ENCODE measurements at regions not wholly inside any gene's neighbourhood (a gene's known extent, or its start where the extent isn't known, plus 50 kb on each side); places are given as distances from the start of the nearest gene placed in this dataset.

DNA sequence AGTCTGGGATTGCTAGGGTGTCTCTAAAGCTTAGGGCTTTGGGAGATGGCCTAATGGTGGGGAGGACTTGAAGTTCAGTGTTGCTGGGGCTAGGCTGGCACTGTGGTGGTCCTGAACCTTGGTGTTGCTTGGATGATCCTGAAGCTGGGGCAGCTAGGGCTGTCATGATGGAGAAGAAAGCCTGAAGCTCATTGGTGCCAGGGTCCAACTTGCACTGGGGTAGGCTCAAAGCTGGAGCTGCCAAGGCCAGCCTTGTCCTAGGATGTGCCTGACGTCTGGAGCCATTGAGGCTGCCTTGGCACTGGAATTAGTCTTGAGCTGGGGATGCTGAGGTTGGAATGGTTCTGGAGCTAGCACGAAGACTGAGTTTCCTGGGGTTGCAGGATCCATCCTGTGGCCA lies 61.0 kb upstream of the NLRP2B start:
- POLR2A ChIA-PET, result no interaction called here

DNA sequence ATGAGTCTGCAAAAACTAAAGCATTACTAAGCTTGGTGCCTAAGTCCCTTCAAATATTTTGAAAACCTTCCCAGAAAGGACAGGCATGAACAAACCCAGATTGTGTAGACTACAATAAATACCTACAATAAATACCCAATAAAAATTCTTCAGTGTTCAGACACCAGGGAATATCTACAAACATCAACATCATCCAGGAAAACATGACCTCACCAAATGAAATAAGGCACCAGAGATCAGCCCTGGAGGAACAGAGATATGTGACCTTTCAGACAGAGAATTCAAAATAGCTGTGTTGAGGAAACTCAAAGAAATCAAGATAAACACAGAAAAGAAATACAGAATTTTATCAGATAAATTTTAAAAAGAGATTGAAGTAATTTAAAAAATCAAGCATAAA lies 57.8 kb upstream of the NLRP2B start:
- H3K4me3 ChIP-seq (ENCODE audit: low read length), result no peak overlapping the region
- Mint-ChIP-seq H3K9me3 (peaks cover 0 to 2% (median 0%) of the 10 kb centered on the region in 5 donors), H3K4me3 (no peak overlapping the region), H3K27me3 (peaks cover 7 to 10% of the 10 kb centered on the region in 2 donors), H3K4me1 (no peaks in the 10 kb centered on the region), H3K36me3 (no peaks in the 10 kb centered on the region), H3K27ac (no peak overlapping the region)
- H3K27ac ChIP-seq (ENCODE audit: low read depth, low read length), result no peak overlapping the region
- H3K9me3 ChIP-seq (ENCODE audit: low read length), result no peaks in the 10 kb centered on the region
- ChIA-PET POLR2A (no interaction called here), CTCF (no interaction called here)
- H3K36me3 ChIP-seq (ENCODE audit: insufficient read depth, low read length), result no peaks in the 10 kb centered on the region
- no peaks in the 10 kb centered on the region for H3K4me1 ChIP-seq (ENCODE audit: insufficient read depth, low read length)
- no peaks in the 10 kb centered on the region for H3K27me3 ChIP-seq (ENCODE audit: insufficient read depth, low read length, poor library complexity, severe bottlenecking)
- no peak for DNase-seq

More for the DNA sequence above, 61.0 kb upstream of the NLRP2B start:
- CTCF ChIA-PET, result no interaction called here
- DNase-seq, result no peak
- Mint-ChIP-seq H3K4me1 (no peaks in the 10 kb centered on the region), H3K36me3 (no peaks in the 10 kb centered on the region), H3K27me3 (peaks cover 6 to 10% of the 10 kb centered on the region in 2 donors), H3K27ac (no peak overlapping the region), H3K4me3 (no peak overlapping the region), H3K9me3 (peaks cover 0 to 2% (median 0%) of the 10 kb centered on the region in 5 donors)
- H3K36me3 ChIP-seq (ENCODE audit: insufficient read depth, low read length), result no peaks in the 10 kb centered on the region
- H3K4me1 ChIP-seq (ENCODE audit: insufficient read depth, low read length), result no peaks in the 10 kb centered on the region
- H3K9me3 ChIP-seq (ENCODE audit: low read length), result no peaks in the 10 kb centered on the region
- no peak overlapping the region for H3K27ac ChIP-seq (ENCODE audit: low read depth, low read length)
- no peaks in the 10 kb centered on the region for H3K27me3 ChIP-seq (ENCODE audit: insufficient read depth, low read length, poor library complexity, severe bottlenecking)
- no peak overlapping the region for H3K4me3 ChIP-seq (ENCODE audit: low read length)

Measured in CD8-positive, alpha-beta memory T cell (primary cell).